MM.1S (cell line): ENCODE measurements at regions not wholly inside any gene's neighbourhood (a gene's known extent, or its start where the extent isn't known, plus 50 kb on each side); places are given as distances from the start of the nearest gene placed in this dataset.

Experiments used
- EZH2 ChIP-seq: fragments of 300-600 bp; sonication (generic); optimal IDR thresholded peaks from 2 replicates; pipeline ENCODE3; 2017; ENCODE audit warnings: low read depth, mild to moderate bottlenecking, antibody characterized with exemption, low read length, mixed read lengths
- EZH2phosphoT487 ChIP-seq: fragments of 300-600 bp; sonication (generic); IDR thresholded peaks from 2 replicates; pipeline ENCODE4 v1.6.1; 2018; ENCODE audit warnings: antibody characterized with exemption, low read length
- TF ChIP-seq, protein P1 (sequence below): fragments of 300-600 bp; sonication (generic); IDR thresholded peaks from 2 replicates; pipeline ENCODE4 v1.5.1; 2016; ENCODE audit warnings: antibody characterized with exemption, low read length, mixed read lengths

DNA sequence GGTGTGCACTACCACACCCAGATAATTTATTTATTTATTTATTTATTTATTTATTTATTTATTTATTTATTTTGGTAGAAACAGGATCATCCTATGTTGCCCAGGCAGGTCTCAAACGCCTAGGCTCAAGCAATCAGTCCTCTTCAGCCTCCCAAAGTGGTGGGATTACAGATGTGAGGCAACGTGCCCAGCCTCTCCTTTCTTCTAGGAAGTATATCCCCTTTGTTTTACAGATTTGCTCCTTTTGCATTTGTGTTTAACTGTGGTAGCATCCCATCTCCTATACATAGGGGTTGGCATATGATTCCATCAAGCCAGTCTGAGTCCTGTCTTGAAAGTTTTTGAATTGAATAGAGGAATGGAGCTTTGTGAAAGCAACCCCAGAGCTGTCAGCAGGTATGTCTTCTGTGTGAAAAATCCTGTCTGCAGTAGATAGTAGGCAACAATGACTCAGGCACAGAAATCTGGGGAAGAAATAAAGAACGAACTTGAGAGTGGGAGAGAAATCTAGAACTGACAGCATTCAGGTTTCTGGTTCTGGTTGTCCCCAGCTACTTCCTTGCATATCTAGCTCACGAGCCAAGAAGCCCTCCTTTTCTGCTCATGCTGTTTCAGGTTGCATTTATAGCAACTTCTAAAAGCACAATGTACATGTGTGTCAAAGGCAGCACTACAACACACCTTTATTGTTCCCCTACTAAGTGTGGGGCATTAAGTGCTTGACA, 113.7 kb upstream of the LSM6 start:
- TF ChIP-seq, protein P1, sequence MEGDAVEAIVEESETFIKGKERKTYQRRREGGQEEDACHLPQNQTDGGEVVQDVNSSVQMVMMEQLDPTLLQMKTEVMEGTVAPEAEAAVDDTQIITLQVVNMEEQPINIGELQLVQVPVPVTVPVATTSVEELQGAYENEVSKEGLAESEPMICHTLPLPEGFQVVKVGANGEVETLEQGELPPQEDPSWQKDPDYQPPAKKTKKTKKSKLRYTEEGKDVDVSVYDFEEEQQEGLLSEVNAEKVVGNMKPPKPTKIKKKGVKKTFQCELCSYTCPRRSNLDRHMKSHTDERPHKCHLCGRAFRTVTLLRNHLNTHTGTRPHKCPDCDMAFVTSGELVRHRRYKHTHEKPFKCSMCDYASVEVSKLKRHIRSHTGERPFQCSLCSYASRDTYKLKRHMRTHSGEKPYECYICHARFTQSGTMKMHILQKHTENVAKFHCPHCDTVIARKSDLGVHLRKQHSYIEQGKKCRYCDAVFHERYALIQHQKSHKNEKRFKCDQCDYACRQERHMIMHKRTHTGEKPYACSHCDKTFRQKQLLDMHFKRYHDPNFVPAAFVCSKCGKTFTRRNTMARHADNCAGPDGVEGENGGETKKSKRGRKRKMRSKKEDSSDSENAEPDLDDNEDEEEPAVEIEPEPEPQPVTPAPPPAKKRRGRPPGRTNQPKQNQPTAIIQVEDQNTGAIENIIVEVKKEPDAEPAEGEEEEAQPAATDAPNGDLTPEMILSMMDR: no peak
- TF ChIP-seq EZH2 (no peak), EZH2phosphoT487 (no peak)
